Left lung (tissue), 4 donors: ENCODE measurements at regions not wholly inside any gene's neighbourhood (a gene's known extent, or its start where the extent isn't known, plus 50 kb on each side); places are given as distances from the start of the nearest gene placed in this dataset.

Experiments used
- ATAC-seq: fragments of 200-7000 bp; cut with Tn5 transposase; one replicate; pipeline ENCODE4 v1.9.1; 2020; ENCODE audit warnings: moderate library complexity
- DNase-seq, 4 donors: peaks; one replicate each; pipeline ENCODE4 v3.0.0-alpha.2; 2013 to 2020
- H3K27ac ChIP-seq, 2 donors: fragments of 200-600 bp; sonication (generic) in 1 of 2; one replicate each; pipeline versions ENCODE4 v1.5.0 to v1.8.0; 2020 to 2021
- H3K27me3 ChIP-seq, 2 donors: fragments of 200-600 bp; sonication (generic) in 1 of 2; one replicate each; pipeline versions ENCODE4 v1.5.0 to v1.8.0; 2020 to 2021
- H3K36me3 ChIP-seq, 2 donors: fragments of 200-600 bp; sonication (generic) in 1 of 2; one replicate each; pipeline versions ENCODE4 v1.5.0 to v1.8.0; 2020 to 2021
- H3K4me1 ChIP-seq, 2 donors: fragments of 200-600 bp; one replicate each; pipeline ENCODE4 v1.8.0; 2021
- H3K4me3 ChIP-seq, 2 donors: fragments of 200-600 bp; sonication (generic) in 1 of 2; one replicate each; pipeline versions ENCODE4 v1.5.0 to v1.8.0; 2020 to 2021; ENCODE audit warnings: mild to moderate bottlenecking in 1 of 2
- H3K9me3 ChIP-seq, 2 donors: fragments of 200-600 bp; sonication (generic) in 1 of 2; one replicate each; pipeline versions ENCODE4 v1.5.0 to v1.8.0; 2020 to 2021
- CTCF ChIP-seq, 2 donors: fragments of 200-600 bp; sonication (generic) in 1 of 2; IDR thresholded peaks; one replicate each; pipeline versions ENCODE4 v1.5.0 to v1.8.0; 2021; ENCODE audit warnings: antibody characterized with exemption in 2 of 2
- intact Hi-C, 2 donors: fragments of 100-400 bp; cut with DNase I; formaldehyde crosslinking; loops; one replicate each; pipeline versions ENCODE4 v1.11.2 to v1.14.2; 2022
- donor health status: DM: no; HTN: yes; CAD: no.
- donor health status: DM: no; HTN: no; CAD: no.

- intact Hi-C loops: no loop called here
- Histone ChIP-seq H3K4me1 (no peaks in the 10 kb centered on the region), H3K9me3 (peaks cover 0 to 14% of the 10 kb centered on the region in 2 donors), H3K27me3 (no peaks in the 10 kb centered on the region), H3K27ac (no peak overlapping the region), H3K4me3 (no peak overlapping the region), H3K36me3 (no peaks in the 10 kb centered on the region)
- ATAC-seq (no peak), DNase-seq (no peak)
- TF ChIP-seq CTCF (IDR thresholded peaks at IDR 0.05): no peak
Observed at GRCh38 chr18:1458547-1458946, 553.9 kb downstream of the ADCYAP1 start.

GRCh38 chr18:1463981-1464380 lies 559.3 kb downstream of the ADCYAP1 start:
- Histone ChIP-seq H3K9me3 (no peaks in the 10 kb centered on the region), H3K27me3 (no peaks in the 10 kb centered on the region), H3K4me3 (no peak overlapping the region), H3K4me1 (no peaks in the 10 kb centered on the region), H3K36me3 (no peaks in the 10 kb centered on the region), H3K27ac (no peak overlapping the region)
- TF ChIP-seq CTCF (IDR thresholded peaks at IDR 0.05): no peak
- ATAC-seq: no peak
- no peak for DNase-seq
- intact Hi-C loops: no loop called here

- Histone ChIP-seq H3K9me3 (no peaks in the 10 kb centered on the region), H3K27ac (no peak overlapping the region), H3K36me3 (no peaks in the 10 kb centered on the region), H3K27me3 (no peaks in the 10 kb centered on the region), H3K4me3 (no peak overlapping the region), H3K4me1 (no peaks in the 10 kb centered on the region)
- TF ChIP-seq CTCF (IDR thresholded peaks at IDR 0.05): no peak
- intact Hi-C loops: no loop called here
- DNase-seq: no peak
- no peak for ATAC-seq
Observed at GRCh38 chr18:1464444-1465217, 560.0 kb downstream of the ADCYAP1 start.

GRCh38 chr18:1466035-1466434 lies 561.4 kb downstream of the ADCYAP1 start:
- Histone ChIP-seq H3K4me3 (no peak overlapping the region), H3K27ac (no peak overlapping the region), H3K36me3 (no peaks in the 10 kb centered on the region), H3K9me3 (no peaks in the 10 kb centered on the region), H3K27me3 (no peaks in the 10 kb centered on the region), H3K4me1 (no peaks in the 10 kb centered on the region)
- DNase-seq (no peak), ATAC-seq (no peak)
- intact Hi-C loops: no loop called here
- TF ChIP-seq CTCF (IDR thresholded peaks at IDR 0.05): no peak

- no peaks in the 10 kb centered on the region for H3K4me1 ChIP-seq
- intact Hi-C loops: no loop called here
- TF ChIP-seq CTCF (IDR thresholded peaks at IDR 0.05): no peak
- H3K9me3 ChIP-seq: no peaks in the 10 kb centered on the region
- no peaks in the 10 kb centered on the region for H3K27me3 ChIP-seq
- H3K27ac ChIP-seq: no peak overlapping the region
- DNase-seq (no peak), ATAC-seq (no peak)
- H3K4me3 ChIP-seq: no peak overlapping the region
- no peaks in the 10 kb centered on the region for H3K36me3 ChIP-seq
Observed at GRCh38 chr18:1467461-1467964, 562.8 kb downstream of the ADCYAP1 start.
